ENCODE measurements at regions not wholly inside any gene's neighbourhood (a gene's known extent, or its start where the extent isn't known, plus 50 kb on each side); places are given as distances from the start of the nearest gene placed in this dataset.

- Histone ChIP-seq H3K9ac (ENCODE audit: low read length) (no peak overlapping the region), H4K20me1 (ENCODE audit: insufficient read depth) (no peaks in the 10 kb centered on the region), H3K9me3 (ENCODE audit: control insufficient read depth in 1 of 2, insufficient read depth in 1 of 2, low read depth in 1 of 2, low read length in 2 of 2) (no peaks in the 10 kb centered on the region), H2AFZ (ENCODE audit: low read depth, low read length, poor library complexity, severe bottlenecking) (no peak overlapping the region), H3K4me2 (ENCODE audit: low read length) (no peak overlapping the region), H3K27ac (ENCODE audit: low read depth, low read length) (no peak overlapping the region), H3K9me2 (ENCODE audit: insufficient read depth) (no peaks in the 10 kb centered on the region), H3K79me2 (ENCODE audit: insufficient read depth, low read length) (no peaks in the 10 kb centered on the region), H3K4me1 (ENCODE audit: control insufficient read depth in 1 of 2, insufficient read depth in 2 of 2, low read length in 2 of 2) (no peaks in the 10 kb centered on the region), H3K4me3 (replicated peaks in 1 of 2; ENCODE audit: low read depth in 1 of 2, low read length in 2 of 2) (no peak overlapping the region), H3K36me3 (ENCODE audit: control insufficient read depth in 1 of 2, insufficient read depth in 2 of 2, low read length in 2 of 2) (no peaks in the 10 kb centered on the region), H3K27me3 (ENCODE audit: insufficient read depth, low read length) (peaks cover 24% of the 10 kb centered on the region)
- no peak for ATAC-seq
- DNase-seq (ENCODE audit: low read depth, low spot score): no peak
- CTCF ChIA-PET: no interaction called here
- TF ChIP-seq REST (IDR thresholded peaks at IDR 0.05; ENCODE audit: low read depth) (no peak), ZFX (IDR thresholded peaks at IDR 0.05) (no peak), CBX3 (IDR thresholded peaks at IDR 0.05; ENCODE audit: low read depth) (no peak), JUND (IDR thresholded peaks at IDR 0.05) (no peak), SRF (IDR thresholded peaks at IDR 0.05; ENCODE audit: low read depth) (no peak), EGR1 (IDR thresholded peaks at IDR 0.05; ENCODE audit: low read depth) (no peak), ZNF274 (IDR thresholded peaks at IDR 0.05; ENCODE audit: low read depth, low read length) (no peak), MAX (IDR thresholded peaks at IDR 0.05) (no peak), EZH2phosphoT487 (IDR thresholded peaks at IDR 0.05; ENCODE audit: borderline replicate concordance) (no peak), SIN3A (IDR thresholded peaks at IDR 0.05; ENCODE audit: low read depth) (no peak), CEBPB (IDR thresholded peaks at IDR 0.05; ENCODE audit: low read depth) (no peak), YY1 (IDR thresholded peaks at IDR 0.05; ENCODE audit: extremely low read depth, insufficient replicate concordance, low read depth, low read length) (no peak), FOSL1 (IDR thresholded peaks at IDR 0.05; ENCODE audit: low read depth) (no peak), POLR2A (IDR thresholded peaks at IDR 0.05; ENCODE audit: borderline replicate concordance, extremely low read depth, insufficient read depth, insufficient read length) (no peak), TCF7L2 (IDR thresholded peaks at IDR 0.05; ENCODE audit: borderline replicate concordance, extremely low read depth, insufficient read depth, insufficient read length) (no peak), ZBTB33 (IDR thresholded peaks at IDR 0.05; ENCODE audit: extremely low read depth, insufficient replicate concordance, low read length) (no peak), POLR2AphosphoS5 (IDR thresholded peaks at IDR 0.05; ENCODE audit: low read depth, low read length) (no peak), EZH2 (IDR thresholded peaks at IDR 0.05) (no peak), RAD21 (IDR thresholded peaks at IDR 0.05; ENCODE audit: low read depth) (no peak), SP1 (IDR thresholded peaks at IDR 0.05; ENCODE audit: low read depth) (no peak)
- no TSS peak for BruUV-seq (replicated peaks)
- POLR2A ChIA-PET: no interaction called here
- RAD21 ChIA-PET (ENCODE audit: low non-redundant PET in 1 of 2, low total read pairs in 2 of 2, uncharacterized antibody in 2 of 2, unreplicated experiment in 2 of 2): no interaction called here
- intact Hi-C loops (cut with micrococcal nuclease): no loop called here
Observed at GRCh38 chr2:23269747-23270146, 115.2 kb upstream of the KLHL29 start.
